HUES48 (cell line): ENCODE measurements at regions not wholly inside any gene's neighbourhood (a gene's known extent, or its start where the extent isn't known, plus 50 kb on each side); places are given as distances from the start of the nearest gene placed in this dataset.

ENCODE experiments used
- H3K27ac ChIP-seq: one replicate; pipeline ENCODE4 v1.7.0; 2013; ENCODE audit warnings: low read depth, low read length, inconsistent platforms
- H3K27me3 ChIP-seq: 2 replicates; pipeline ENCODE4 v1.6.1; 2013; ENCODE audit warnings: mild to moderate bottlenecking, low read length; ENCODE audit not compliant: control insufficient read depth, insufficient read depth
- H3K36me3 ChIP-seq: 2 replicates; pipeline ENCODE4 v1.6.1; 2013; ENCODE audit warnings: low read length; ENCODE audit not compliant: control insufficient read depth, insufficient read depth
- H3K4me1 ChIP-seq: 2 replicates; pipeline ENCODE4 v1.6.1; 2013; ENCODE audit warnings: mild to moderate bottlenecking, low read length; ENCODE audit not compliant: control insufficient read depth, insufficient read depth
- H3K4me3 ChIP-seq: 2 replicates; pipeline ENCODE4 v1.5.1; 2013; ENCODE audit warnings: mild to moderate bottlenecking, low read depth, low read length
- H3K9ac ChIP-seq: 2 replicates; pipeline ENCODE4 v1.6.1; 2013; ENCODE audit warnings: mild to moderate bottlenecking, low read depth, low read length, moderate library complexity
- H3K9me3 ChIP-seq: 2 replicates; pipeline ENCODE4 v1.6.1; 2013; ENCODE audit warnings: low read length; ENCODE audit not compliant: control insufficient read depth, insufficient read depth

DNA sequence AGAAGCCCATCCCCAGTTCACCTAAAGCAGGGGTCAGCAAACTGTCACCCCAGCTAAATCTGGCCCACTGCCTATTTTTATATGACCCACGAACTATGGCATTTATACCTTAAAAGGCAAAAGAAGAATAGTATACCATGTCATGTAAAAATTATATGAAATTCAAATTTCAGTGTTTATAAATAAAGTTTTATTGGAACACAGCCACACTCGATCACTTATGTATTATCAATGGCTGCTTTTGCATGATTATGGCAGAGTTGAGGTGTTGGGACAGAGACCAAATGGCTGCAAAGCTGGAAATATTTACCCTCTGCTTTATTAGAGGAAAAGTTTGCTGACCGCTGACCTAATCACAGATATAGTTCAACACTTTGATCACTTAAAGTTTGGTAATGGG lies 59.2 kb upstream of the GATB start:
- Histone ChIP-seq H3K4me1 (no peaks in the 10 kb centered on the region), H3K4me3 (no peak overlapping the region), H3K9me3 (peaks cover 16% of the 10 kb centered on the region), H3K36me3 (no peaks in the 10 kb centered on the region), H3K9ac (no peak overlapping the region), H3K27ac (no peak overlapping the region), H3K27me3 (no peaks in the 10 kb centered on the region)

DNA sequence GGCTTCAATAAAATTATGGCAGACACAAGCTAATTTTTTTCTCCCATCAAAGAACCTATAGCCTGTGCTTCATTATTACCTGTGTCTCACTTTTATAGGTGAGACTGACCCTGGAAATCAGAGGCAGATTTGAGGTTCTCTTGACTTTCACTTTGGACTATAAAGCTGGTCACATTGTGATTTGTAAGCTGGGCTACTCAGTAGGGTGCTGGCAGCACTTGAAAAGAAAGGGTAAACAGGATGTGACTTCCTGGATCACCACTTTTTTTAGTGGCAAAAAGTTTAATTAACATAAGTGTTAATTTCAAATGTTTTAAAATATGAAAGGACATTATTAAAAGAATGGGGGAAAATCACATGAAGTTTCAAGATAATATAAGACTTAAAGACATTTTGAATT lies 50.6 kb upstream of the GATB start:
- no peaks in the 10 kb centered on the region; the same call in 1 of the 2 replicates for H3K9me3 ChIP-seq
- H3K4me3 ChIP-seq = no peak overlapping the region
- H3K36me3 ChIP-seq = no peaks in the 10 kb centered on the region
- no peaks in the 10 kb centered on the region for H3K27me3 ChIP-seq
- H3K4me1 ChIP-seq = peaks cover 31% of the 10 kb centered on the region
- no peak overlapping the region for H3K9ac ChIP-seq
- peak overlapping the region; percentile 88 for H3K27ac ChIP-seq
